Fibroblast of villous mesenchyme (primary cell): ENCODE measurements at regions not wholly inside any gene's neighbourhood (a gene's known extent, or its start where the extent isn't known, plus 50 kb on each side); places are given as distances from the start of the nearest gene placed in this dataset.

Source experiments
- DNase-seq: peaks from one replicate; pipeline ENCODE4 v3.0.0-alpha.2; 2010; ENCODE audit warnings: low read depth
- H3K4me3 ChIP-seq: 2 replicates; pipeline ENCODE4 v1.5.1; 2011; ENCODE audit warnings: low read depth, mild to moderate bottlenecking, low read length
- TF ChIP-seq, protein P1 (sequence below): IDR thresholded peaks from 2 replicates; pipeline ENCODE4 v1.5.1; 2012; ENCODE audit warnings: low read depth, mild to moderate bottlenecking, low read length; ENCODE audit not compliant: insufficient read depth

GRCh38 chr14:41506552-41506951, 100.1 kb upstream of the LRFN5 start:
- no peak for DNase-seq
- no peak overlapping the region for H3K4me3 ChIP-seq
- TF ChIP-seq, protein P1, sequence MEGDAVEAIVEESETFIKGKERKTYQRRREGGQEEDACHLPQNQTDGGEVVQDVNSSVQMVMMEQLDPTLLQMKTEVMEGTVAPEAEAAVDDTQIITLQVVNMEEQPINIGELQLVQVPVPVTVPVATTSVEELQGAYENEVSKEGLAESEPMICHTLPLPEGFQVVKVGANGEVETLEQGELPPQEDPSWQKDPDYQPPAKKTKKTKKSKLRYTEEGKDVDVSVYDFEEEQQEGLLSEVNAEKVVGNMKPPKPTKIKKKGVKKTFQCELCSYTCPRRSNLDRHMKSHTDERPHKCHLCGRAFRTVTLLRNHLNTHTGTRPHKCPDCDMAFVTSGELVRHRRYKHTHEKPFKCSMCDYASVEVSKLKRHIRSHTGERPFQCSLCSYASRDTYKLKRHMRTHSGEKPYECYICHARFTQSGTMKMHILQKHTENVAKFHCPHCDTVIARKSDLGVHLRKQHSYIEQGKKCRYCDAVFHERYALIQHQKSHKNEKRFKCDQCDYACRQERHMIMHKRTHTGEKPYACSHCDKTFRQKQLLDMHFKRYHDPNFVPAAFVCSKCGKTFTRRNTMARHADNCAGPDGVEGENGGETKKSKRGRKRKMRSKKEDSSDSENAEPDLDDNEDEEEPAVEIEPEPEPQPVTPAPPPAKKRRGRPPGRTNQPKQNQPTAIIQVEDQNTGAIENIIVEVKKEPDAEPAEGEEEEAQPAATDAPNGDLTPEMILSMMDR = no peak

DNA sequence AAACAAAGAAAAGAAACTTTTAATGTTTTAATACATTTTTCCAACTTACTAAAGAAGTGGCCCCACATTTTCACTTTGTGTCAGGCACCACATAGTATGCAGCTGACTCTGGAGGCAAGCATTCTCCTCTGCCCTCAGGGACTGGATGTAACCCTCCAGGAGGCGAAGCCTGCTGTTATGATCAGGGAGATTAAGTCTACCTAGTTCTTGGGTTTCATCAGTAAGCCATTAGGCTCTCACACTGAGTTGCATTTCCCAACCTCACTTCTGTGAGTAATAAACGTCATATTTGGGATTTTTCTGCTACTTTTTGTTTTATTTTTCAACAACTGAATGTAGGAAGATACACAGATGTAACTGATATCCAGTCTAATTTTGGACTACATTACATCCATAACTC, 101.2 kb upstream of the LRFN5 start:
- TF ChIP-seq, protein P1 = no peak
- H3K4me3 ChIP-seq = no peak overlapping the region
- DNase-seq = peak; percentile 38

- TF ChIP-seq, protein P1 = no peak
- no peak for DNase-seq
- H3K4me3 ChIP-seq = no peak overlapping the region
These were observed 107.7 kb upstream of the LRFN5 start for GRCh38 chr14:41498959-41499358.

DNA sequence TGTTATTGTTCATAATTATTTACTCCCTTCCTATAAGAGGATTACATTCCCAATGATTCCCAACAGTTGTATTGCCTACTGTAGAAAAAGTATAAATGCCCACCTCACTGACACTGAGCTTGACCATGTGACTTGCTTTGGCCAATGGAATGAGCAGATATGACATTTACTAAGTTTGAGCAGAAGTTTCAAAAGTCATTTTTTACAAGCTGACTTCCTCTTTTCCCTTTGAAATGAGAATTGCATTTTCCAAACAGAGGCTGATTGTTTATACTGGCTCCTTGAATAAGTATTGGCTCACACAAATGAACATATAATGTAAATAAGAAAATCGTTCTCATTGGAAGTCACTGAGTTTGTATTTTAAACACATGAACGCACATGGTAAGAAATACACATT, 116.4 kb upstream of the LRFN5 start:
- H3K4me3 ChIP-seq = no peak overlapping the region
- DNase-seq = no peak
- TF ChIP-seq, protein P1 = no peak

DNA sequence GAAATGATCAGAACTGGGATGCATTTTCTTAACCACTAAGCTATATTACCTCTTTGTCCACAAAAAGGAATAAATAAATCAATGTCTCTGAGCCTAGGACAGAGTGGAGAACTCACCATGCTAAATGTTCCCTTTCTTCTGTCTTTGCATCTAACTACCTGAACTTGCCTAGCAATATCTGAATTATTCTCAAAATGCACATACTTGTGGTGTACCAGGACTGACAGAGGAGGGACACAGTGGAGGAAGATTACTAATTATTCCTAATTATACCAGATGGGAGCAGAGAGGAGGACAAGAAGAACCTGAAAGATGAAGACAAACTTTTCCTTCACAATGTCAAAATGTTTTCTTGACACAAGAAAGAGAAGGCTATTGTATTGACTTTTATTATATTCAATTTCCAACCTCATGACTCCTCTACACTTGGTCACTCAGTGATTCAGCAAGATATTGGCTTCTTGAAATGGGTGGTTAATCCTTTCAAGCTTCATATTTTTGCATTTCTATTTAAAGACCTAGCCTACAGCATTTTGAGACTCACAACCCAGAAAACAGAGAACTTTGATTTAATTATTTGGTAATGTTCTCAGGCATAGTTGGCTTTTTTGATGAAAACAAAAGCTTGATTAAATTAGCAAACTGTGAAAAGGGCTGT, 117.2 kb upstream of the LRFN5 start:
- DNase-seq = no peak
- no peak overlapping the region for H3K4me3 ChIP-seq
- TF ChIP-seq, protein P1 = no peak

DNA sequence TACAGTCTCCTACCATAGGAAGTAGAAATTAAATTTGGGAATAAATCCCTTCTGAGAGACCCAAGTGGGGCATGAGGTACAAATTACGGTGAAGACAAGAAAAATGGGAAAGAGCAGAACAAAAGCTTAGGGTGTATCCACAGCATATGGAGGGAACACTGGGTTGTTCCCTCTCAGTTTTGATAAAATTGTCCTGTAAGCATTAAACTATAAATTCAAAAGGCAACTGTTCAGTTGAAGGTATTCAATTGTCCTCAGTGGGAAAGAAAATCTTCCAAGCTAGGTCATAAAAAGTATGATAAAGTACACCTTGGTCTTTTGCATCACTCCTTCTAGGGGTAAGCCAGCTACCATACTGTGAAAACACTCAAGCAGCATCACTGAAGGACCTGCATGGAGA, 118.3 kb upstream of the LRFN5 start:
- no peak for DNase-seq
- TF ChIP-seq, protein P1 = no peak
- H3K4me3 ChIP-seq = no peak overlapping the region

DNA sequence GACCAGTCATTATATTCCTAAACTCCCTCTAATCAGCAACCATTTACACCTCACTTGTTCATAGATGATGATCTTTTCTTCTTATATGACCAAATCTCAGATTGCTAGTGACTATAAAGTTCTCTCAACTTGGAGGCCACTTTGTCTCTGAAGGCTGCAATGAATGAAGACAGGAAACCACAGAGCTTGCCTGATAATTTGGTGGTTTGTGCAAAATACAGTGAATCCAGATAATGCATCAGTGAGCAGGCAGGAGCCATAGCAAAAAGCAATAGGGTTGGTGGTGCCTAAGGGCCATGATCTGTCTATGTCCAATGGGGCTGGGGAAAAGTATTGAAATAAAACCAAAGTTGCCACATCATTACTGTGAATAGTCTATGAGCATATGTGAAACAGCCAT, 123.8 kb upstream of the LRFN5 start:
- DNase-seq = no peak
- TF ChIP-seq, protein P1 = no peak
- no peak overlapping the region for H3K4me3 ChIP-seq
